HG03558 (cell line): ENCODE measurements at regions not wholly inside any gene's neighbourhood (a gene's known extent, or its start where the extent isn't known, plus 50 kb on each side); places are given as distances from the start of the nearest gene placed in this dataset.
A peak's percentile ranks its signal among the peaks of the same experiment; 100 is the strongest.
"Not testable (repeated sequence)": the region's sequence is repeated elsewhere in the genome, so short reads cannot be mapped to it uniquely, and the experiment has no call there.

Experiments used
- ATAC-seq: cut with Tn5 transposase; IDR thresholded peaks from one replicate; pipeline ENCODE4 v1.9.1; 2021; ENCODE audit warnings: moderate number of reproducible peaks; ENCODE audit not compliant: unreplicated experiment; ENCODE audit errors: extremely low read depth

- no peak for ATAC-seq
Observed at GRCh38 chr18:14221689-14222088, 89.5 kb upstream of the ZNF519 start.

GRCh38 chr18:14215952-14216351 lies 83.7 kb upstream of the ZNF519 start:
- not testable (repeated sequence) for ATAC-seq

GRCh38 chr18:14203424-14203823 lies 71.2 kb upstream of the ZNF519 start:
- not testable (repeated sequence) for ATAC-seq

GRCh38 chr18:14190776-14191442 lies 58.7 kb upstream of the ZNF519 start:
- peak; percentile 94 for ATAC-seq

GRCh38 chr18:14189858-14190257 lies 57.6 kb upstream of the ZNF519 start:
- ATAC-seq = peak; percentile 65

- ATAC-seq = not testable (repeated sequence)
Observed at GRCh38 chr18:14188751-14189406, 56.6 kb upstream of the ZNF519 start.
